Panc1 (cell line): ENCODE measurements at regions not wholly inside any gene's neighbourhood (a gene's known extent, or its start where the extent isn't known, plus 50 kb on each side); places are given as distances from the start of the nearest gene placed in this dataset.
"Not testable (repeated sequence)": the region's sequence is repeated elsewhere in the genome, so short reads cannot be mapped to it uniquely, and the experiment has no call there.

ENCODE experiments used
- ATAC-seq: fragments of 200-7000 bp; cut with Tn5 transposase; 2 replicates; pipeline ENCODE4 v1.9.1; 2020; ENCODE audit warnings: mild to moderate bottlenecking, moderate library complexity
- BruUV-seq: library from RNA; stranded (reverse); fragments of 400-500 nt; replicated peaks from 2 replicates; lab custom pipeline; 2021; lab: Mats Ljungman, UMichigan
- CTCF ChIA-PET: fragments of 300-600 bp; sonication (Branson Sonifier 250); formaldehyde crosslinking; loops from one replicate; lab custom pipeline; 2022; ENCODE audit warnings: antibody characterized with exemption; lab: Charles Lee
- POLR2A ChIA-PET: fragments of 300-600 bp; sonication (Branson Sonifier 250); formaldehyde crosslinking; loops from one replicate; lab custom pipeline; 2022; ENCODE audit warnings: antibody characterized with exemption; lab: Charles Lee
- DNase-seq: peaks from one replicate; pipeline ENCODE4 v3.0.0-alpha.2; 2010; ENCODE audit warnings: low read depth, low spot score
- H3K27ac ChIP-seq: 2 replicates; pipeline ENCODE4 v1.5.1; 2011; ENCODE audit warnings: mild to moderate bottlenecking, low read length, inconsistent platforms
- H3K27me3 ChIP-seq: fragments of 200-500 bp; sonication (Bioruptor generic); 2 replicates; pipeline ENCODE4 v1.6.0; 2014; ENCODE audit warnings: low read length, inconsistent platforms; ENCODE audit not compliant: control insufficient read depth, insufficient read depth
- H3K36me3 ChIP-seq: fragments of 200-500 bp; sonication (Bioruptor generic); 2 replicates; pipeline ENCODE4 v1.5.1; 2014; ENCODE audit warnings: inconsistent platforms, mild to moderate bottlenecking, low read length, moderate library complexity; ENCODE audit not compliant: control insufficient read depth, insufficient read depth
- H3K4me1 ChIP-seq: 2 replicates; pipeline ENCODE4 v1.5.1; 2011; ENCODE audit warnings: inconsistent platforms, mild to moderate bottlenecking, low read length, moderate library complexity; ENCODE audit not compliant: control insufficient read depth, insufficient read depth
- H3K4me3 ChIP-seq, 2 experiments: 2 replicates each; pipeline ENCODE4 v1.5.1; 2011 to 2012; ENCODE audit warnings: low read depth in 2 of 2, low read length in 2 of 2, mild to moderate bottlenecking in 2 of 2, inconsistent platforms in 1 of 2, moderate library complexity in 1 of 2
- H3K9me3 ChIP-seq: fragments of 200-500 bp; sonication (Bioruptor generic); 2 replicates; pipeline ENCODE4 v1.5.1; 2014; ENCODE audit warnings: low read depth, mild to moderate bottlenecking, inconsistent platforms, low read length, moderate library complexity; ENCODE audit not compliant: control insufficient read depth, insufficient read depth
- CTCF ChIP-seq: fragments of 450-650 bp; IDR thresholded peaks from 2 replicates; pipeline ENCODE4 v1.5.1; 2017; ENCODE audit warnings: mild to moderate bottlenecking
- POLR2AphosphoS5 ChIP-seq: IDR thresholded peaks from 2 replicates; pipeline ENCODE4 v1.6.1; 2012; ENCODE audit warnings: mild to moderate bottlenecking, low read depth, low read length, moderate library complexity
- REST ChIP-seq, 2 experiments: IDR thresholded peaks; 2 replicates each; pipeline ENCODE4 v1.6.1; 2011 to 2012; ENCODE audit warnings: low read depth in 2 of 2, control low read depth in 1 of 2, low read length in 1 of 2, mild to moderate bottlenecking in 1 of 2, moderate library complexity in 1 of 2; ENCODE audit not compliant: insufficient read depth in 1 of 2
- SIN3A ChIP-seq: IDR thresholded peaks from 2 replicates; pipeline ENCODE4 v1.6.1; 2012; ENCODE audit warnings: low read depth, mild to moderate bottlenecking, low read length, moderate library complexity, borderline replicate concordance; ENCODE audit not compliant: insufficient read depth
- TCF7L2 ChIP-seq: IDR thresholded peaks from 2 replicates; pipeline ENCODE4 v1.6.1; 2011; ENCODE audit warnings: mild to moderate bottlenecking, low read depth, low read length, inconsistent platforms
- in situ Hi-C: cut with HindIII; loops from 2 replicates; pipeline ENCODE4 v1.10.0; 2016; ENCODE audit warnings: low sequenced_read_pairs, low pct_unique_long_range_greater_than_20kb
- intact Hi-C: fragments of 100-400 bp; cut with micrococcal nuclease; formaldehyde crosslinking; loops from one replicate; pipeline ENCODE4 v1.10.0; 2022; ENCODE audit not compliant: unreplicated experiment

GRCh38 chr1:184193451-184193850 lies 141.9 kb downstream of the TSEN15 start:
- CTCF ChIA-PET = no interaction called here
- intact Hi-C loops (no loop called here), in situ Hi-C loops (no loop called here)
- Histone ChIP-seq H3K36me3 (no peaks in the 10 kb centered on the region), H3K4me3 (no peak overlapping the region), H3K4me1 (no peaks in the 10 kb centered on the region), H3K27me3 (peaks cover 3% of the 10 kb centered on the region; the same call in 1 of the 2 replicates), H3K9me3 (no peaks in the 10 kb centered on the region), H3K27ac (no peak overlapping the region)
- TF ChIP-seq TCF7L2 (no peak), CTCF (no peak), POLR2AphosphoS5 (no peak), REST (IDR thresholded peaks at IDR 0.05; ENCODE audit: insufficient read depth in 1 of 2, low read depth in 2 of 2, low read length in 1 of 2) (no peak), SIN3A (no peak)
- POLR2A ChIA-PET = no interaction called here
- DNase-seq (no peak), ATAC-seq (no peak)
- no TSS peak for BruUV-seq

- BruUV-seq = no TSS peak
- ATAC-seq = no peak
- intact Hi-C loops (no loop called here), in situ Hi-C loops (no loop called here)
- Histone ChIP-seq H3K27ac (no peak overlapping the region), H3K36me3 (no peaks in the 10 kb centered on the region), H3K9me3 (no peaks in the 10 kb centered on the region), H3K4me3 (no peak overlapping the region), H3K27me3 (peaks cover 2% of the 10 kb centered on the region; the same call in 1 of the 2 replicates), H3K4me1 (no peaks in the 10 kb centered on the region)
- TF ChIP-seq POLR2AphosphoS5 (no peak), SIN3A (no peak), CTCF (no peak), TCF7L2 (no peak), REST (IDR thresholded peaks at IDR 0.05; ENCODE audit: insufficient read depth in 1 of 2, low read depth in 2 of 2, low read length in 1 of 2) (no peak)
- POLR2A ChIA-PET = no interaction called here
- DNase-seq = no peak
- CTCF ChIA-PET = no interaction called here
Observed at GRCh38 chr1:184194236-184194635, 142.7 kb downstream of the TSEN15 start.

GRCh38 chr1:184195722-184196121 lies 144.2 kb downstream of the TSEN15 start:
- H3K9me3 ChIP-seq, ATAC-seq, DNase-seq, CTCF ChIA-PET, BruUV-seq, H3K27me3 ChIP-seq, POLR2A ChIA-PET, H3K36me3 ChIP-seq, H3K4me1 ChIP-seq, in situ Hi-C loops, intact Hi-C loops, H3K27ac ChIP-seq, H3K4me3 ChIP-seq: not testable (repeated sequence)
